IMR-90 (cell line): ENCODE measurements at regions not wholly inside any gene's neighbourhood (a gene's known extent, or its start where the extent isn't known, plus 50 kb on each side); places are given as distances from the start of the nearest gene placed in this dataset.

Experiments
- ATAC-seq: fragments of 200-7000 bp; cut with Tn5 transposase; 2 replicates; pipeline ENCODE4 v1.9.1; 2020; ENCODE audit warnings: low read depth, mild to moderate bottlenecking, moderate library complexity
- BruUV-seq: library from RNA; stranded (reverse); fragments of 400-500 nt; replicated peaks from 2 replicates; lab custom pipeline; 2021; lab: Mats Ljungman, UMichigan
- CTCF ChIA-PET: fragments of 300-600 bp; formaldehyde crosslinking; extraction: SDS; loops from one replicate; lab custom pipeline; 2021; ENCODE audit warnings: antibody characterized with exemption; lab: Yijun Ruan, JAX
- POLR2A ChIA-PET: fragments of 300-600 bp; sonication (Branson Sonifier 250); formaldehyde crosslinking; loops from one replicate; lab custom pipeline; 2022; ENCODE audit warnings: antibody characterized with exemption; ENCODE audit not compliant: unreplicated experiment; lab: Charles Lee
- DNase-seq: peaks from one replicate; pipeline ENCODE4 v3.0.0; 2013
- H2AFZ ChIP-seq: replicated peaks from 2 replicates; pipeline ENCODE3; 2013; ENCODE audit warnings: low read length, mild to moderate bottlenecking; ENCODE audit not compliant: poor library complexity
- H2AK5ac ChIP-seq: 2 replicates; pipeline ENCODE4 v1.6.1; 2013; ENCODE audit warnings: low read depth, low read length, inconsistent platforms
- H2AK9ac ChIP-seq: replicated peaks from 2 replicates; pipeline ENCODE3; 2013; ENCODE audit warnings: mild to moderate bottlenecking, low read depth, low read length, moderate library complexity; ENCODE audit not compliant: poor library complexity
- H2BK120ac ChIP-seq: 2 replicates; pipeline ENCODE4 v1.6.1; 2013; ENCODE audit warnings: low read depth, low read length, inconsistent platforms
- H2BK15ac ChIP-seq: 3 replicates; pipeline ENCODE4 v1.6.1; 2013; ENCODE audit warnings: low read depth, low read length, inconsistent platforms
- H2BK20ac ChIP-seq: 2 replicates; pipeline ENCODE4 v1.6.1; 2013; ENCODE audit warnings: low read depth, mild to moderate bottlenecking, inconsistent platforms, low read length, moderate library complexity
- H2BK5ac ChIP-seq: 2 replicates; pipeline ENCODE4 v1.6.1; 2013; ENCODE audit warnings: mild to moderate bottlenecking, low read depth, low read length, inconsistent platforms; ENCODE audit not compliant: poor library complexity, severe bottlenecking
- H3K14ac ChIP-seq: replicated peaks from 2 replicates; pipeline ENCODE4 v1.6.1; 2013; ENCODE audit warnings: low read depth, low read length, inconsistent platforms
- H3K18ac ChIP-seq: 2 replicates; pipeline ENCODE4 v1.6.1; 2013; ENCODE audit warnings: low read depth, low read length, control low read depth
- H3K23ac ChIP-seq: 2 replicates; pipeline ENCODE4 v1.6.1; 2013; ENCODE audit warnings: low read depth, low read length, inconsistent platforms
- H3K27ac ChIP-seq: 2 replicates; pipeline ENCODE4 v1.5.1; 2013; ENCODE audit warnings: mild to moderate bottlenecking, control low read depth, low read length; ENCODE audit not compliant: insufficient read depth
- H3K27me3 ChIP-seq: 2 replicates; pipeline ENCODE4 v1.6.1; 2013; ENCODE audit warnings: low read length; ENCODE audit not compliant: control insufficient read depth, insufficient read depth
- H3K36me3 ChIP-seq: 2 replicates; pipeline ENCODE4 v1.6.1; 2013; ENCODE audit warnings: low read length, mixed read lengths; ENCODE audit not compliant: control insufficient read depth, insufficient read depth
- H3K4ac ChIP-seq: 2 replicates; pipeline ENCODE4 v1.6.1; 2013; ENCODE audit warnings: low read depth, low read length, inconsistent platforms
- H3K4me1 ChIP-seq: 2 replicates; pipeline ENCODE4 v1.6.1; 2013; ENCODE audit warnings: low read length, mixed read lengths; ENCODE audit not compliant: control insufficient read depth, insufficient read depth
- H3K4me2 ChIP-seq: 2 replicates; pipeline ENCODE4 v1.6.1; 2013; ENCODE audit warnings: low read depth, mild to moderate bottlenecking, control low read depth, low read length, moderate library complexity
- H3K4me3 ChIP-seq: 2 replicates; pipeline ENCODE4 v1.5.1; 2013; ENCODE audit warnings: low read depth, mild to moderate bottlenecking, control low read depth, low read length, moderate library complexity; ENCODE audit not compliant: insufficient read depth
- H3K56ac ChIP-seq: 2 replicates; pipeline ENCODE4 v1.6.1; 2013; ENCODE audit warnings: low read length, inconsistent platforms; ENCODE audit not compliant: insufficient read depth; ENCODE audit errors: extremely low read depth
- H3K79me1 ChIP-seq, 2 experiments: 2 replicates each; pipeline ENCODE4 v1.6.1; 2013; ENCODE audit warnings: low read length in 2 of 2, inconsistent platforms in 1 of 2, low read depth in 1 of 2
- H3K9ac ChIP-seq: 2 replicates; pipeline ENCODE4 v1.6.1; 2013; ENCODE audit warnings: low read depth, low read length, control low read depth
- H3K9me1 ChIP-seq: 2 replicates; pipeline ENCODE4 v1.6.1; 2013; ENCODE audit warnings: low read length, inconsistent platforms; ENCODE audit not compliant: insufficient read depth
- H3K9me3 ChIP-seq: 2 replicates; pipeline ENCODE4 v1.6.1; 2013; ENCODE audit warnings: low read length; ENCODE audit not compliant: control insufficient read depth, insufficient read depth
- H4K20me1 ChIP-seq: 2 replicates; pipeline ENCODE4 v1.6.1; 2013; ENCODE audit warnings: low read length, inconsistent platforms; ENCODE audit not compliant: insufficient read depth
- H4K5ac ChIP-seq: 2 replicates; pipeline ENCODE4 v1.6.1; 2013; ENCODE audit warnings: mild to moderate bottlenecking, low read depth, low read length, control low read depth
- H4K8ac ChIP-seq, 2 experiments: 2 replicates each; pipeline ENCODE4 v1.6.1; 2013; ENCODE audit warnings: low read depth in 2 of 2, low read length in 2 of 2, control low read depth in 1 of 2, inconsistent platforms in 1 of 2
- H4K91ac ChIP-seq: 2 replicates; pipeline ENCODE4 v1.6.1; 2013; ENCODE audit warnings: low read depth, low read length, inconsistent platforms; ENCODE audit not compliant: insufficient read depth
- BHLHE40 ChIP-seq: fragments of 150-350 bp; IDR thresholded peaks from 2 replicates; pipeline ENCODE4 v1.6.1; 2016; ENCODE audit warnings: mild to moderate bottlenecking, low read depth, low read length
- CEBPB ChIP-seq: IDR thresholded peaks from 2 replicates; pipeline ENCODE4 v1.6.1; 2012; ENCODE audit warnings: low read depth, low read length, improper control_type of control experiment
- CHD1 ChIP-seq: IDR thresholded peaks from 2 replicates; pipeline ENCODE4 v1.6.1; 2012; ENCODE audit warnings: low read depth, low read length, improper control_type of control experiment
- MAFK ChIP-seq: IDR thresholded peaks from 2 replicates; pipeline ENCODE4 v1.6.1; 2012; ENCODE audit warnings: low read depth, low read length, improper control_type of control experiment
- MAZ ChIP-seq: IDR thresholded peaks from 2 replicates; pipeline ENCODE4 v1.6.1; 2012; ENCODE audit warnings: low read depth, mild to moderate bottlenecking, low read length, improper control_type of control experiment, moderate library complexity, borderline replicate concordance
- POLR2A ChIP-seq: IDR thresholded peaks from 2 replicates; pipeline ENCODE4 v1.6.1; 2012; ENCODE audit warnings: mild to moderate bottlenecking, low read depth, low read length
- RAD21 ChIP-seq: IDR thresholded peaks from 2 replicates; pipeline ENCODE4 v1.6.1; 2012; ENCODE audit warnings: low read length, improper control_type of control experiment
- SMC3 ChIP-seq: fragments of 150-350 bp; IDR thresholded peaks from 2 replicates; pipeline ENCODE4 v1.6.1; 2016; ENCODE audit warnings: low read depth, mild to moderate bottlenecking, antibody characterized with exemption, low read length, moderate library complexity
- WGBS, 2 experiments: methylation state at CpG; one replicate each; pipeline versions ENCODE4 v1.1.5 to v1.1.7; 2013; ENCODE audit warnings: missing lambda C conversion rate in 2 of 2; ENCODE audit not compliant: insufficient read length in 1 of 2; ENCODE audit errors: extremely low coverage in 2 of 2; 5-methylcytosine and 5-hydroxymethylcytosine counted together
- dilution Hi-C: fragments of 300-500 bp; cut with HindIII; formaldehyde crosslinking; loops from one replicate; pipeline ENCODE4 v1.14.3; 2018; ENCODE audit warnings: low sequenced_read_pairs; ENCODE audit not compliant: unreplicated experiment
- in situ Hi-C: fragments of 300-500 bp; cut with MboI; formaldehyde crosslinking; loops from 3 replicates; pipeline ENCODE4 v1.14.3; 2019; ENCODE audit warnings: low sequenced_read_pairs, inconsistent platforms, mixed read lengths
- intact Hi-C: fragments of 100-400 bp; cut with micrococcal nuclease; formaldehyde crosslinking; loops from 2 replicates; pipeline ENCODE4 v1.10.0; 2022

DNA sequence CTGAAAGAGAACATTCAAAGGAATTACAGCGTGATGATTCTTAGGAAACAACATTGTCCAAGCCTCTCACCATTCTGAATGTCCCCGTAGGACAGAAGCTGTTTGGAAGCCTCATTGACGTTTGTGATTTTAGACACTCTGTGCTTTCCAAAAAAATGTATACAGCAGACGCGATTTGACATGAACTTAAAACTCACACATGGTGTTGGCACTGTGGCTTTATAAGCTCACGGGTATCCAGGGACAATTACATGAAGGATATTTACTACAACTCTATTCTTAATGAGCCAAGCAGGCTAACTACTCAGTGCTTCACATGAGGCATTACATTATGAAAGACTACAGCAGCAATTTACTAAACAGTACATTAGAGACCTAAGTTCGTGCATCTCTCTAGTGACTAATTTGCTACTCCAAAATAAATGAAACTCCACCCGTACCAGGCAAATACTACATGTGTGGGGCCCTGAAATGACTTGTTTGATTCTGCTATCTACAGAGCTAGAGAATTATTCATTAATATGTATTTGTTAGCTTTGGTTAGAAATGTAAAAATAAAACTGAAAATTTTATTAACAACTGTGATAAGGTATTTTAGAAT lies 620.7 kb downstream of the SPRY1 start (continued):
- TF ChIP-seq BHLHE40 = no peak

DNA sequence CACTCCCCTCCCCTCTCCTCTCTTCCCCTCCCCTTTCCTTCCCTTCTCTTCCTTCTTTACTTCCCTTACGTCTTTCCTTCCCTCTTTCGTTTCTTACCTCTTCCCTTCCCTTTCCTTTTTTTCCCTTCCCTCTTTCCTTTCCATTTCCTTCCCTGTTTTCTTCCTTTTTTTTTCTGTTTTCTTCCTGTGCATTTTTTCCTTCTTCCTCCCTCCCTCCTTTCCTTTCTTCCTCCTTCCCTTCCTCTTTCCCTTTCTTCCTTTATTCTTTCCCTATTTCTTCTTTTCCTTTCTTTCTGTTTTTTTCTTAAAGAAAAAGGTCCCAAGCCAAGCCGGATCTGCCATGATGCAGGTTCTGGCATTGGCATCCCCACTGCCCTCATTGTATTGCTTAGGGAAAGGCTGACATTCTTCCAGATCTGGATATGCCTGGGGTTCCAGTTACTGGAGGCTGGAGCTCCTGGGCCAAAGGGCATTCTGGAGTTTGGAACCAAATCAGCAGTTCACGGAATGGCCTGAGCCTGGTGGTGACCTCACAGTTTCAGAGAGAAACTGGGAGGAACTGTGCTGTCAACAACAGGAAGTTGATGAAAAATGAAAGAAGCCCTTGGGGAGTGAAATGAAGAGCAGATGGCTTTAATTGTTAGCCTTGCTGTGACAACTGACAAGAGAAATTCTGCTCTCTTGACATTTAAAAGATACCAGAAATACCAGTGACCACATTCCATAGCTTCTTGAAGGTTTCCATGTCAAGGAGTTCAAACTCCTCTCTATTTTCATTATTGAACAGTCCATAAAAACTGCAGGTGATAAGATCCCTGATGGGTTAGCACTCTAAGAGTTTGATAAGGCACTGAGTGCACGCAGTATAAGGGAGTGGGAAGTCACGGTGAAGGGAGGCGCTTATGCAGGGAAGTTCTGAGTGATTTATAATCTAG lies 622.1 kb downstream of the SPRY1 start:
- DNase-seq (peak; percentile 37), ATAC-seq (peak; percentile 64)
- H3K79me1 ChIP-seq = no peaks in the 10 kb centered on the region
- no peak for TF ChIP-seq CHD1
- no peak for TF ChIP-seq MAFK
- no peak for TF ChIP-seq MAZ
- TF ChIP-seq RAD21 = no peak
- no peak for TF ChIP-seq CEBPB
- TF ChIP-seq SMC3 = no peak
- no peak for TF ChIP-seq POLR2A
- BruUV-seq = no TSS peak
- WGBS, 2 experiments = 89 to 96% methylated on average over 2 to 3 of the region's 7 CpGs
- H3K36me3 ChIP-seq = no peaks in the 10 kb centered on the region
- peak overlapping the region; percentile 63 for H2AFZ ChIP-seq
- dilution Hi-C loops = no loop called here
- H3K56ac ChIP-seq = no peak overlapping the region
- H4K5ac ChIP-seq = peak overlapping the region; percentile 3; the same call in 1 of the 2 replicates
- H3K9me1 ChIP-seq = no peaks in the 10 kb centered on the region; the same call in 1 of the 2 replicates
- peak overlapping the region; percentile 40 for H2BK20ac ChIP-seq
- peak overlapping the region; percentile 76 for H4K91ac ChIP-seq
- intact Hi-C loops = no loop called here
- no peak overlapping the region for H2AK9ac ChIP-seq
- H3K14ac ChIP-seq = peak overlapping the region; percentile 69
- no peak overlapping the region for H3K4me2 ChIP-seq
- H3K27ac ChIP-seq = peak overlapping the region; percentile 4
- H3K18ac ChIP-seq = peak overlapping the region; percentile 19; the same call in 1 of the 2 replicates
- H2BK5ac ChIP-seq = no peak overlapping the region
- in situ Hi-C loops = no loop called here
- POLR2A ChIA-PET = no interaction called here
- H3K4ac ChIP-seq = peak overlapping the region; percentile 75; the same call in 1 of the 2 replicates
- no peak overlapping the region for H3K9ac ChIP-seq
- no peaks in the 10 kb centered on the region for H4K20me1 ChIP-seq
- no peaks in the 10 kb centered on the region for H3K9me3 ChIP-seq
- H3K4me3 ChIP-seq = no peak overlapping the region
- H3K27me3 ChIP-seq = no peaks in the 10 kb centered on the region
- no peak overlapping the region for H3K23ac ChIP-seq
- H4K8ac ChIP-seq = peak overlapping the region; percentile 43 to 68; a peak in 2 of 4 replicates
- H2BK15ac ChIP-seq = peak overlapping the region; percentile 26; the same call in 1 of the 3 replicates
- H2BK120ac ChIP-seq = peak overlapping the region; percentile 70
- CTCF ChIA-PET = interaction anchor here (1.1 kb wide), 1 partner anchor 16 kb away, joined by 3 read pairs; no protein-coding TSS in a partner anchor
- H3K4me1 ChIP-seq = peaks cover 4% of the 10 kb centered on the region
- no peak overlapping the region for H2AK5ac ChIP-seq
